ENCODE measurements at regions not wholly inside any gene's neighbourhood (a gene's known extent, or its start where the extent isn't known, plus 50 kb on each side); places are given as distances from the start of the nearest gene placed in this dataset.

- 0 out of 2 replicates have a peak, but pooled peaks cover 3% of the 10 kb centered on the region for H3K36me3 Mint-ChIP-seq
- no peak overlapping the region for H3K27ac Mint-ChIP-seq
- ChIA-PET CTCF (no interaction called here), POLR2A (no interaction called here)
- DNase-seq (ENCODE audit: low spot score) (no peak), ATAC-seq (no peak)
- no peak overlapping the region for H3K4me3 Mint-ChIP-seq
- H3K27me3 Mint-ChIP-seq (ENCODE audit: low read depth) = no peaks in the 10 kb centered on the region
- TF ChIP-seq ZNF671 (CRISPR knock-in tag; IDR thresholded peaks at IDR 0.05) = no peak
- TF ChIP-seq, protein P1, sequence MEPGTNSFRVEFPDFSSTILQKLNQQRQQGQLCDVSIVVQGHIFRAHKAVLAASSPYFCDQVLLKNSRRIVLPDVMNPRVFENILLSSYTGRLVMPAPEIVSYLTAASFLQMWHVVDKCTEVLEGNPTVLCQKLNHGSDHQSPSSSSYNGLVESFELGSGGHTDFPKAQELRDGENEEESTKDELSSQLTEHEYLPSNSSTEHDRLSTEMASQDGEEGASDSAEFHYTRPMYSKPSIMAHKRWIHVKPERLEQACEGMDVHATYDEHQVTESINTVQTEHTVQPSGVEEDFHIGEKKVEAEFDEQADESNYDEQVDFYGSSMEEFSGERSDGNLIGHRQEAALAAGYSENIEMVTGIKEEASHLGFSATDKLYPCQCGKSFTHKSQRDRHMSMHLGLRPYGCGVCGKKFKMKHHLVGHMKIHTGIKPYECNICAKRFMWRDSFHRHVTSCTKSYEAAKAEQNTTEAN (CRISPR knock-in tag; IDR thresholded peaks at IDR 0.05) = no peak
- TF ChIP-seq, protein P2, sequence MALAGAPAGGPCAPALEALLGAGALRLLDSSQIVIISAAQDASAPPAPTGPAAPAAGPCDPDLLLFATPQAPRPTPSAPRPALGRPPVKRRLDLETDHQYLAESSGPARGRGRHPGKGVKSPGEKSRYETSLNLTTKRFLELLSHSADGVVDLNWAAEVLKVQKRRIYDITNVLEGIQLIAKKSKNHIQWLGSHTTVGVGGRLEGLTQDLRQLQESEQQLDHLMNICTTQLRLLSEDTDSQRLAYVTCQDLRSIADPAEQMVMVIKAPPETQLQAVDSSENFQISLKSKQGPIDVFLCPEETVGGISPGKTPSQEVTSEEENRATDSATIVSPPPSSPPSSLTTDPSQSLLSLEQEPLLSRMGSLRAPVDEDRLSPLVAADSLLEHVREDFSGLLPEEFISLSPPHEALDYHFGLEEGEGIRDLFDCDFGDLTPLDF (CRISPR knock-in tag; IDR thresholded peaks at IDR 0.05) = no peak
- TF ChIP-seq RELA (CRISPR knock-in tag; IDR thresholded peaks at IDR 0.05; ENCODE audit: borderline replicate concordance) = no peak
- no peak for TF ChIP-seq MYBL2 (CRISPR knock-in tag; IDR thresholded peaks at IDR 0.05)
- no peak for TF ChIP-seq RORB (CRISPR knock-in tag; IDR thresholded peaks at IDR 0.05)
- TF ChIP-seq NFATC4 (CRISPR knock-in tag; IDR thresholded peaks at IDR 0.05) = no peak
- TF ChIP-seq, protein P3, sequence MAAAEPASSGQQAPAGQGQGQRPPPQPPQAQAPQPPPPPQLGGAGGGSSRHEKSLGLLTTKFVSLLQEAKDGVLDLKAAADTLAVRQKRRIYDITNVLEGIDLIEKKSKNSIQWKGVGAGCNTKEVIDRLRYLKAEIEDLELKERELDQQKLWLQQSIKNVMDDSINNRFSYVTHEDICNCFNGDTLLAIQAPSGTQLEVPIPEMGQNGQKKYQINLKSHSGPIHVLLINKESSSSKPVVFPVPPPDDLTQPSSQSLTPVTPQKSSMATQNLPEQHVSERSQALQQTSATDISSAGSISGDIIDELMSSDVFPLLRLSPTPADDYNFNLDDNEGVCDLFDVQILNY (CRISPR knock-in tag; IDR thresholded peaks at IDR 0.05) = no peak
- TF ChIP-seq, protein P4, sequence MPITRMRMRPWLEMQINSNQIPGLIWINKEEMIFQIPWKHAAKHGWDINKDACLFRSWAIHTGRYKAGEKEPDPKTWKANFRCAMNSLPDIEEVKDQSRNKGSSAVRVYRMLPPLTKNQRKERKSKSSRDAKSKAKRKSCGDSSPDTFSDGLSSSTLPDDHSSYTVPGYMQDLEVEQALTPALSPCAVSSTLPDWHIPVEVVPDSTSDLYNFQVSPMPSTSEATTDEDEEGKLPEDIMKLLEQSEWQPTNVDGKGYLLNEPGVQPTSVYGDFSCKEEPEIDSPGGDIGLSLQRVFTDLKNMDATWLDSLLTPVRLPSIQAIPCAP (CRISPR knock-in tag; IDR thresholded peaks at IDR 0.05) = no peak
- no peak for TF ChIP-seq ATF6 (CRISPR knock-in tag; IDR thresholded peaks at IDR 0.05)
- TF ChIP-seq, protein P5, sequence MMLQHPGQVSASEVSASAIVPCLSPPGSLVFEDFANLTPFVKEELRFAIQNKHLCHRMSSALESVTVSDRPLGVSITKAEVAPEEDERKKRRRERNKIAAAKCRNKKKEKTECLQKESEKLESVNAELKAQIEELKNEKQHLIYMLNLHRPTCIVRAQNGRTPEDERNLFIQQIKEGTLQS (CRISPR knock-in tag; conservative IDR thresholded peaks at IDR 0.05) = no peak
- no peak for TF ChIP-seq ZBTB21 (CRISPR knock-in tag; IDR thresholded peaks at IDR 0.05; ENCODE audit: borderline replicate concordance)
- TF ChIP-seq, protein P6, sequence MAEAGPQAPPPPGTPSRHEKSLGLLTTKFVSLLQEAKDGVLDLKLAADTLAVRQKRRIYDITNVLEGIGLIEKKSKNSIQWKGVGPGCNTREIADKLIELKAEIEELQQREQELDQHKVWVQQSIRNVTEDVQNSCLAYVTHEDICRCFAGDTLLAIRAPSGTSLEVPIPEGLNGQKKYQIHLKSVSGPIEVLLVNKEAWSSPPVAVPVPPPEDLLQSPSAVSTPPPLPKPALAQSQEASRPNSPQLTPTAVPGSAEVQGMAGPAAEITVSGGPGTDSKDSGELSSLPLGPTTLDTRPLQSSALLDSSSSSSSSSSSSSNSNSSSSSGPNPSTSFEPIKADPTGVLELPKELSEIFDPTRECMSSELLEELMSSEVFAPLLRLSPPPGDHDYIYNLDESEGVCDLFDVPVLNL (CRISPR knock-in tag; IDR thresholded peaks at IDR 0.05; ENCODE audit: borderline replicate concordance, low read depth) = no peak
- no peak for TF ChIP-seq HMGXB4 (CRISPR knock-in tag; IDR thresholded peaks at IDR 0.05)
- no peak for TF ChIP-seq ATF2 (CRISPR knock-in tag; IDR thresholded peaks at IDR 0.05; ENCODE audit: borderline replicate concordance, low read depth)
- TF ChIP-seq OVOL2 (CRISPR knock-in tag; IDR thresholded peaks at IDR 0.05; ENCODE audit: borderline replicate concordance) = no peak
- TF ChIP-seq, protein P7, sequence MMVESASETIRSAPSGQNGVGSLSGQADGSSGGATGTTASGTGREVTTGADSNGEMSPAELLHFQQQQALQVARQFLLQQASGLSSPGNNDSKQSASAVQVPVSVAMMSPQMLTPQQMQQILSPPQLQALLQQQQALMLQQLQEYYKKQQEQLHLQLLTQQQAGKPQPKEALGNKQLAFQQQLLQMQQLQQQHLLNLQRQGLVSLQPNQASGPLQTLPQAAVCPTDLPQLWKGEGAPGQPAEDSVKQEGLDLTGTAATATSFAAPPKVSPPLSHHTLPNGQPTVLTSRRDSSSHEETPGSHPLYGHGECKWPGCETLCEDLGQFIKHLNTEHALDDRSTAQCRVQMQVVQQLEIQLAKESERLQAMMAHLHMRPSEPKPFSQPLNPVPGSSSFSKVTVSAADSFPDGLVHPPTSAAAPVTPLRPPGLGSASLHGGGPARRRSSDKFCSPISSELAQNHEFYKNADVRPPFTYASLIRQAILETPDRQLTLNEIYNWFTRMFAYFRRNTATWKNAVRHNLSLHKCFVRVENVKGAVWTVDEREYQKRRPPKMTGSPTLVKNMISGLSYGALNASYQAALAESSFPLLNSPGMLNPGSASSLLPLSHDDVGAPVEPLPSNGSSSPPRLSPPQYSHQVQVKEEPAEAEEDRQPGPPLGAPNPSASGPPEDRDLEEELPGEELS (CRISPR knock-in tag; IDR thresholded peaks at IDR 0.05) = no peak
- no peak for TF ChIP-seq SMAD4 (CRISPR knock-in tag; IDR thresholded peaks at IDR 0.05)
- TF ChIP-seq, protein P8, sequence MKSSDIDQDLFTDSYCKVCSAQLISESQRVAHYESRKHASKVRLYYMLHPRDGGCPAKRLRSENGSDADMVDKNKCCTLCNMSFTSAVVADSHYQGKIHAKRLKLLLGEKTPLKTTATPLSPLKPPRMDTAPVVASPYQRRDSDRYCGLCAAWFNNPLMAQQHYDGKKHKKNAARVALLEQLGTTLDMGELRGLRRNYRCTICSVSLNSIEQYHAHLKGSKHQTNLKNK (CRISPR knock-in tag; IDR thresholded peaks at IDR 0.05) = no peak
- TF ChIP-seq FOXK1 (CRISPR knock-in tag; IDR thresholded peaks at IDR 0.05) = no peak
- peaks cover 18% of the 10 kb centered on the region for H3K9me3 Mint-ChIP-seq
- H3K4me1 Mint-ChIP-seq = peaks cover 21% of the 10 kb centered on the region
These were observed 710.0 kb downstream of the TDRD15 start for GRCh38 chr2:21833767-21834166.

All from WTC11 (cell line).